HG02840 (cell line): ENCODE measurements at regions not wholly inside any gene's neighbourhood (a gene's known extent, or its start where the extent isn't known, plus 50 kb on each side); places are given as distances from the start of the nearest gene placed in this dataset.
"Not testable (repeated sequence)": the region's sequence is repeated elsewhere in the genome, so short reads cannot be mapped to it uniquely, and the experiment has no call there.

Experiments
- ATAC-seq: cut with Tn5 transposase; IDR thresholded peaks from one replicate; pipeline ENCODE4 v1.9.1; 2021; ENCODE audit warnings: mild to moderate bottlenecking, moderate library complexity, moderate number of reproducible peaks; ENCODE audit not compliant: unreplicated experiment, low FRiP score

DNA sequence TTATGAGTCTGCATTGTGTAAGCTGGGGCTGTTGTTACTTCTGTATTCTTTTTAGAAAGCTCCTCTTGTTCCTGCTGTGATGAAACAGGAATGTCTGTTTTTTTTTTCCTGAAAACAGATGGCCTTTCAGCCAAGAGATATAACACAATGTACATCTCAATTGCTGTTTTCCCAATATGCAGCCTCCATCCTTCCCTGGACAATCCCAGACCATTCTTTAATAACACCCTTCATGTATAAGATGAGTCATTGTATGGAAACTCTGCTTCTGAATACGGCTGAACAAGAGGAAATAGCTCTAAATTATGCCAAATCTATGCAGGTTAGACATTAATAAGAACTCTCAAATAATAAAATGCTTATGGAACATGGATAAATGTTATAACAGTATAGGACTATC is 60.2 kb upstream of the LRRC4C start:
- ATAC-seq, result no peak

- no peak for ATAC-seq
Measured at GRCh38 chr11:41522391-41522790, 62.9 kb upstream of the LRRC4C start.

- no peak for ATAC-seq
Measured at GRCh38 chr11:41522899-41523672, 63.6 kb upstream of the LRRC4C start.

DNA sequence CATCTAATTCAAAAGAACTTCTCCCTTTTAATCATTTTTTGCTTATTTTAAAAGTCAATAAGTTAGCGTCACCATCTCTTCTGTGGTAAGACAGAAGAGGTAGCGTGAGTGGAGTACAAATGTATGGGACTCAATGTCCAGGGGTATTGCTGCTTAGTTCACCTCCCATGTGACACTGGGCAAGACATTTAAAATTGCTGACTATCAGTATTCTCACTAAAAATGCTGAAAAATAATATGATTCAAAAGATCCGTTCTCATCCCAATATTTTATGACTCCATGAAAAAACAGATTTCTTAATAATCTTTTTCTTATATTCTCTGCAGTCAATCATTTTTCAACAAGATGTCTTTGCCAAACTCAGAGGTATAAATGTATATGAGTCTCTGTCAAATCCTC is 68.1 kb upstream of the LRRC4C start:
- ATAC-seq, result no peak

GRCh38 chr11:41532413-41532812 is 73.0 kb upstream of the LRRC4C start:
- no peak for ATAC-seq

GRCh38 chr11:41533761-41534160 is 74.3 kb upstream of the LRRC4C start:
- ATAC-seq, result no peak

DNA sequence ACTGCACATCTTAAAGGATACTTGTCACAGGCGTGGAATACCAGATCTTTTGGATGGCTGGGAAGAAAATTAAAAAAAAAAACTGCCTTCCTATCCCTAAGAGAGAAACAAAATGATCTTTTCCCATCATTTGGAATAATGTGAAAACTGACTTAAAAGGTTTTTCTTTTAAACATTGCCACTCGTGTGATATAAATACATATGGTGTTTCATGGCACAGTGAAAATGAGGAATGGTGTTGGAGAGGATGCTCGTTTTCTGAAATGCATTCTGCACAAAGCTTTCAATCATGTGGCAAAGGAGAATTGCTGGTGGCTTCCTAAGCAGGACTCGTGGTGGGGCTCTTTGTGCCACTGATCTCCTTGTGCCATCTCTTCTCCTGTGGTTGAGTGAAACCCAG is 74.9 kb upstream of the LRRC4C start:
- ATAC-seq, result no peak

DNA sequence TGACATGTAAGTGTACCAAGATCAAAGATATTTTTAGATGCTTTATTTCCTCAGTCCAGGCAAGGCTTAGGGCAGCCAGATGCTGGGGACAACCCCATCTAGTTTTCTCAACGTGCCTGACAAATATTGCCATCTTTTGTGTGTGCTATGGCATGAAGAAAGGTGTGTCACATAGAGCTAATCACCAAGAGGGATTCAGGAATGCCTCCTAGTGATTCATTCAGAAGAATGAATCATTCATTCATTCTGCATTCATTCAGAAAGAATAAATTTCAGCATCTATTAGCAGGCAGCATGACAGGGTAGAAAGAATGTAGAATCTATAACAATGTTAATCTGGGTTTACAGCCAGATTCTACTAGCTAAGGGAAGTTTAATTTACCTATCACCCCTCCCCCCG is 75.4 kb upstream of the LRRC4C start:
- no peak for ATAC-seq

DNA sequence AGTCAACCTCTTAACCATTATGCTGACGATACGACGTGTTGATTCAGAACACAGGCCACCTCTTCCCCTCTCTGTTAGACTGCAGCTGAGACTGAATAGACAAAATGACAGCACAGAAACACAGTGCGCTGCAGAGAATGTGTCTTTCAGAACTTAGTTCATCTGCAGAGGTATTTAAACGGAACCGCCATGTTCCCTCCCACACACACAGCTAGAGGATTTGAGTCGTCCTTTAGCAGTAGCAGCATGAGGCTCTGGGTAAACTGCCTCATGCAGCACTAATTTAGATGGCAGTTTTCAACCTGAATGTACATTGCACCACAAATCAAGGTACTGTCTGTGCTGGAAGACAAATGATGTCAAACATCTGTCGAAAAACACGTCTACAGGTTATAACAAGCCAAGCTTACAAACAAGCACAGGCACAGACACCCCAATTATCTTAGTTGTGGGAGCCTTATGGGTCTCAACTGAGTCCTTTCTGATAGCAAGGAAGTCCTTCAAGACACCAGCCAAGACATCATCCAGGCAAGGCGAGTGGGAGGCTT is 76.6 kb upstream of the LRRC4C start:
- no peak for ATAC-seq

DNA sequence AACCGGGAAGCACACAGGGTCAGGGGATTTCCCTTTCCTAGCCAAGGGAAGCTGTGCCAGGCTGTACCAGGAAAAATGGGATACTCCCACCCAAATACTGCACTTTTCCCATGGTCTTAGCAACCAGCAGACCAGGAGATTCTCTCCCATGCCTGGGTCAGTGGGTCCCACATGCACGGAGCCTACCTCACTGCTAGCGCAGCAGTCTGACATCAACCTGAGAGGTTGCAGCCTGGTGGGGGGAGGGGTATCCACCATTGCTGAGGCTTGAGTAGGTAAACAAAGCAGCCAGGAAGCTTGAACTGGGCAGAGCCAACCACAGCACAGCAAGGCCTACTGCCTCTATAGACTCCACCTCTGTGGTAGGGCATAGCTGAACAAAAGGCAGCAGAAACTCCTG is 85.5 kb upstream of the LRRC4C start:
- ATAC-seq, result not testable (repeated sequence)

- no peak for ATAC-seq
Measured at GRCh38 chr11:41578421-41579051, 119.1 kb upstream of the LRRC4C start.

GRCh38 chr11:41579546-41579945 is 120.1 kb upstream of the LRRC4C start:
- ATAC-seq, result no peak

GRCh38 chr11:41609511-41609910 is 150.1 kb upstream of the LRRC4C start:
- no peak for ATAC-seq

DNA sequence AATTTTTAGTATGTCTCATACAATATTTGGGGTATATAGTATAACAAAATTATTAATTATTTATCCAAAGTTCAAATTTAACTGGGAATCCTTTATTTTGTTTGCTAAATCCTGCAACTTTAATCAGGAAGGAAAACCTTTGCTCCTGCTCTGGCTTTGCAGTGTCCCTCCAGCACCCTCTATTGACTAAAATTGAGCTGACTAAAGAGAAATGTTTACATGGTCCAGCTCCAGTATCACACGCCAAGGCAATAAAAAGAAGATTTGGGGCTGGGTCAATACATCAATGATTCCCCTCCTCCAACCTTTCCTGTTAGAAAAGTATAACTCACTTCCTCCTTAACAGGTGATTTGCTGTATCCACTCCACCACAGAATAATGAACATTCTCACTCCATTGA is 153.0 kb upstream of the LRRC4C start:
- no peak for ATAC-seq

DNA sequence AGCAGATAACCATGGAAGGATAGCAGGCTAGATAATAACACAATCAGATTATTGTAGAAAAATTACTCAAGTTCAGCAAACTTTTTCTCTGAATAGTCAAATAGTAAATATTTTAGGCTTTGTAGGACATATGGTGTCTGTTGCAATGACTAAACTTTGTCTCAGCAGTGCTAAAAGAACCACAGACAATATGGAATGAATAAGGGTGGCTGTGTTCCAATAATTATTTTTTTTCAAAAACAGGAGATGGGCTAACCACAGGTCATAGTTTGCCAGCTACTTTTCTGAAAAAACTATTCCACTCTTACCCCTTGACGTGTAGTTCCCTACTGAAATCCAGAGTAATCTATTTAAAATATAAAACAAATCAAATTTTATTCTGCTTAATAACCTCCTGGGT is 153.9 kb upstream of the LRRC4C start:
- no peak for ATAC-seq

DNA sequence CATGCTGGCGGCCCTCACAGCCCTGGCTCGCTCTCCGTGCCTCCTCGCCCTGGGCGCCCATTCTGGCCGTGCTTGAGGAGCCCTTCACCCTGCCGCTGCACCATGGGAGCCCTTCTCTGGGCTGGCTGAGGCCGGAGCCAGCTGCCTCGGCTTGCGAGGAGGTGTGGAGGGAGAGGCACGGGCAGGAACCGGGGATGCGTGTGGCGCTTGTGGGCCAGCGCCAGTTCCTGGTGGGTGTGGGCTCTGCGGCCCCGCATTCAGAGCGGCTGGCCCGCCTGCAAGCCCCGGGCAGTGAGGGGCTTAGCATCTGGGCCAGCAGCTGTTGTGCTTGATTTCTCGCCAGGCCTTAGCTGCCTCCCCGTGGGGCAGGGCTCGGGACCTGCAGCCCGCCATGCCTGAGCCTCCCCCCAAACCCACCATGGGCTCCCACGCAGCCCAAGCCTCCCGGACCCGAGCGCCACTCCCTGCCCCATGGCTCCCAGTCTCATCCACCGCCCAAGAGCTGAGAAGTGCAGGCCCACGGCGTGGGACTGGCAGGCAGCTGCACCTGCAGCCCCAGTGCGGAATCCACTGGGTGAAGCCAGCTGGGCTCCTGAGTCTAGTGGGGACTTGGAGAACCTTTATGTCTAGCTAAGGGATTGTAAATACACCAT is 163.4 kb upstream of the LRRC4C start:
- no peak for ATAC-seq

- no peak for ATAC-seq
Measured at GRCh38 chr11:41659985-41660384, 200.5 kb upstream of the LRRC4C start.

- ATAC-seq, result no peak
Measured at GRCh38 chr11:41660585-41660984, 201.1 kb upstream of the LRRC4C start.

GRCh38 chr11:41665441-41666360 is 206.2 kb upstream of the LRRC4C start:
- ATAC-seq, result no peak

- no peak for ATAC-seq
Measured at GRCh38 chr11:41666951-41667653, 207.7 kb upstream of the LRRC4C start.
